Neural cell (in vitro differentiated cells): ENCODE measurements at regions not wholly inside any gene's neighbourhood (a gene's known extent, or its start where the extent isn't known, plus 50 kb on each side); places are given as distances from the start of the nearest gene placed in this dataset.
"Not testable (repeated sequence)": the region's sequence is repeated elsewhere in the genome, so short reads cannot be mapped to it uniquely, and the experiment has no call there.

ENCODE experiments used
- H2AFZ ChIP-seq: fragments of 200-600, 300-800 bp; sonication (generic), shearing (Covaris generic); 2 replicates; pipeline ENCODE4 v1.6.0; 2014; ENCODE audit warnings: low read depth, mild to moderate bottlenecking, antibody characterized with exemption, low read length, moderate library complexity
- H3F3A ChIP-seq: fragments of 200-600 bp; shearing (Covaris generic); 2 replicates; pipeline ENCODE4 v1.6.1; 2016; ENCODE audit warnings: mild to moderate bottlenecking, moderate library complexity, mixed read lengths, antibody characterized with exemption, low read length; ENCODE audit not compliant: insufficient read depth, poor library complexity, severe bottlenecking
- H3K27ac ChIP-seq: fragments of 200-600, 300-800 bp; sonication (generic), shearing (Covaris generic); 2 replicates; pipeline ENCODE4 v1.5.1; 2014; ENCODE audit warnings: mild to moderate bottlenecking, low read length, moderate library complexity
- H3K27me3 ChIP-seq: fragments of 300-800, 200-600 bp; sonication (generic), shearing (Covaris generic); 2 replicates; pipeline ENCODE4 v1.6.0; 2014; ENCODE audit warnings: mild to moderate bottlenecking, low read depth, low read length, moderate library complexity; ENCODE audit not compliant: insufficient read depth
- H3K36me3 ChIP-seq: fragments of 300-800, 200-600 bp; sonication (generic), shearing (Covaris generic); 2 replicates; pipeline ENCODE4 v1.5.1; 2014; ENCODE audit warnings: mild to moderate bottlenecking, antibody characterized with exemption, low read length, moderate library complexity; ENCODE audit not compliant: insufficient read depth
- H3K4me2 ChIP-seq: fragments of 300-800, 200-600 bp; sonication (generic), shearing (Covaris generic); 2 replicates; pipeline ENCODE4 v1.6.0; 2014; ENCODE audit warnings: mild to moderate bottlenecking, low read length
- H3K4me3 ChIP-seq: fragments of 300-800, 200-600 bp; sonication (generic), shearing (Covaris generic); 2 replicates; pipeline ENCODE4 v1.5.1; 2014; ENCODE audit warnings: mild to moderate bottlenecking, low read length, moderate library complexity
- H3K79me2 ChIP-seq: fragments of 200-600 bp; shearing (Covaris generic); replicated peaks from 2 replicates; pipeline ENCODE4 v1.6.0; 2014; ENCODE audit warnings: mild to moderate bottlenecking, low read length, moderate library complexity; ENCODE audit not compliant: insufficient read depth
- H3K9ac ChIP-seq: fragments of 300-800, 200-600 bp; sonication (generic), shearing (Covaris generic); 2 replicates; pipeline ENCODE4 v1.6.1; 2016; ENCODE audit warnings: mild to moderate bottlenecking, low read length, mixed read lengths
- H3K9me2 ChIP-seq: fragments of 200-600 bp; shearing (Covaris generic); 2 replicates; pipeline ENCODE4 v1.6.1; 2016; ENCODE audit warnings: mild to moderate bottlenecking, low read length, mixed read lengths; ENCODE audit not compliant: insufficient read depth
- H3K9me3 ChIP-seq: fragments of 200-600, 300-800 bp; sonication (generic), shearing (Covaris generic); 2 replicates; pipeline ENCODE4 v1.6.1; 2016; ENCODE audit warnings: mild to moderate bottlenecking, mixed run types, low read length, moderate library complexity, mixed read lengths
- H4K20me1 ChIP-seq: fragments of 200-600 bp; shearing (Covaris generic); 2 replicates; pipeline ENCODE4 v1.6.1; 2016; ENCODE audit warnings: mild to moderate bottlenecking, mixed run types; ENCODE audit not compliant: insufficient read depth
- EP300 ChIP-seq: fragments of 450-650 bp; conservative IDR thresholded peaks from 2 replicates; pipeline ENCODE4 v1.6.1; 2014; ENCODE audit warnings: antibody characterized with exemption, mild to moderate bottlenecking, moderate library complexity; ENCODE audit not compliant: poor library complexity, severe bottlenecking
- EZH2 ChIP-seq: fragments of 200-600, 300-800 bp; shearing (Covaris generic), sonication (generic); IDR thresholded peaks from 2 replicates; pipeline ENCODE4 v1.6.1; 2014; ENCODE audit warnings: antibody characterized with exemption, low read length, borderline replicate concordance, mild to moderate bottlenecking; ENCODE audit not compliant: insufficient read depth, poor library complexity, severe bottlenecking
- MXI1 ChIP-seq: fragments of 450-650 bp; conservative IDR thresholded peaks from 2 replicates; pipeline ENCODE4 v1.6.1; 2014; ENCODE audit warnings: antibody characterized with exemption, mild to moderate bottlenecking; ENCODE audit not compliant: poor library complexity, severe bottlenecking
- POLR2AphosphoS5 ChIP-seq: IDR thresholded peaks from 2 replicates; pipeline ENCODE4 v1.6.1; 2012
- RAD21 ChIP-seq: fragments of 450-650 bp; conservative IDR thresholded peaks from 2 replicates; pipeline ENCODE4 v1.6.1; 2014; ENCODE audit warnings: antibody characterized with exemption, mild to moderate bottlenecking, moderate library complexity
- SMC3 ChIP-seq: fragments of 450-650 bp; conservative IDR thresholded peaks from 2 replicates; pipeline ENCODE4 v1.6.1; 2014; ENCODE audit warnings: antibody characterized with exemption, mild to moderate bottlenecking, moderate library complexity; ENCODE audit not compliant: poor library complexity
- TAF1 ChIP-seq: IDR thresholded peaks from 2 replicates; pipeline ENCODE4 v1.6.1; 2012; ENCODE audit warnings: low read depth
- TF ChIP-seq, protein P1 (sequence below): IDR thresholded peaks from 2 replicates; pipeline ENCODE4 v1.6.1; 2012; ENCODE audit warnings: borderline replicate concordance
- TF ChIP-seq, protein P2 (sequence below): fragments of 450-650 bp; IDR thresholded peaks from 2 replicates; pipeline ENCODE4 v1.5.1; 2014; ENCODE audit warnings: antibody characterized with exemption, mild to moderate bottlenecking, moderate library complexity; ENCODE audit not compliant: poor library complexity, severe bottlenecking

- Histone ChIP-seq H3F3A (no peaks in the 10 kb centered on the region), H4K20me1 (no peaks in the 10 kb centered on the region), H3K4me3 (no peak overlapping the region), H2AFZ (no peak overlapping the region), H3K36me3 (no peaks in the 10 kb centered on the region), H3K9ac (no peak overlapping the region), H3K9me3 (no peaks in the 10 kb centered on the region), H3K79me2 (no peaks in the 10 kb centered on the region), H3K27ac (no peak overlapping the region), H3K4me2 (no peak overlapping the region), H3K27me3 (no peaks in the 10 kb centered on the region), H3K9me2 (no peaks in the 10 kb centered on the region)
- TF ChIP-seq RAD21 (no peak), POLR2AphosphoS5 (no peak), TAF1 (no peak), MXI1 (no peak), EP300 (no peak)
- TF ChIP-seq, protein P1, sequence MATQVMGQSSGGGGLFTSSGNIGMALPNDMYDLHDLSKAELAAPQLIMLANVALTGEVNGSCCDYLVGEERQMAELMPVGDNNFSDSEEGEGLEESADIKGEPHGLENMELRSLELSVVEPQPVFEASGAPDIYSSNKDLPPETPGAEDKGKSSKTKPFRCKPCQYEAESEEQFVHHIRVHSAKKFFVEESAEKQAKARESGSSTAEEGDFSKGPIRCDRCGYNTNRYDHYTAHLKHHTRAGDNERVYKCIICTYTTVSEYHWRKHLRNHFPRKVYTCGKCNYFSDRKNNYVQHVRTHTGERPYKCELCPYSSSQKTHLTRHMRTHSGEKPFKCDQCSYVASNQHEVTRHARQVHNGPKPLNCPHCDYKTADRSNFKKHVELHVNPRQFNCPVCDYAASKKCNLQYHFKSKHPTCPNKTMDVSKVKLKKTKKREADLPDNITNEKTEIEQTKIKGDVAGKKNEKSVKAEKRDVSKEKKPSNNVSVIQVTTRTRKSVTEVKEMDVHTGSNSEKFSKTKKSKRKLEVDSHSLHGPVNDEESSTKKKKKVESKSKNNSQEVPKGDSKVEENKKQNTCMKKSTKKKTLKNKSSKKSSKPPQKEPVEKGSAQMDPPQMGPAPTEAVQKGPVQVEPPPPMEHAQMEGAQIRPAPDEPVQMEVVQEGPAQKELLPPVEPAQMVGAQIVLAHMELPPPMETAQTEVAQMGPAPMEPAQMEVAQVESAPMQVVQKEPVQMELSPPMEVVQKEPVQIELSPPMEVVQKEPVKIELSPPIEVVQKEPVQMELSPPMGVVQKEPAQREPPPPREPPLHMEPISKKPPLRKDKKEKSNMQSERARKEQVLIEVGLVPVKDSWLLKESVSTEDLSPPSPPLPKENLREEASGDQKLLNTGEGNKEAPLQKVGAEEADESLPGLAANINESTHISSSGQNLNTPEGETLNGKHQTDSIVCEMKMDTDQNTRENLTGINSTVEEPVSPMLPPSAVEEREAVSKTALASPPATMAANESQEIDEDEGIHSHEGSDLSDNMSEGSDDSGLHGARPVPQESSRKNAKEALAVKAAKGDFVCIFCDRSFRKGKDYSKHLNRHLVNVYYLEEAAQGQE, result no peak
- TF ChIP-seq, protein P2, sequence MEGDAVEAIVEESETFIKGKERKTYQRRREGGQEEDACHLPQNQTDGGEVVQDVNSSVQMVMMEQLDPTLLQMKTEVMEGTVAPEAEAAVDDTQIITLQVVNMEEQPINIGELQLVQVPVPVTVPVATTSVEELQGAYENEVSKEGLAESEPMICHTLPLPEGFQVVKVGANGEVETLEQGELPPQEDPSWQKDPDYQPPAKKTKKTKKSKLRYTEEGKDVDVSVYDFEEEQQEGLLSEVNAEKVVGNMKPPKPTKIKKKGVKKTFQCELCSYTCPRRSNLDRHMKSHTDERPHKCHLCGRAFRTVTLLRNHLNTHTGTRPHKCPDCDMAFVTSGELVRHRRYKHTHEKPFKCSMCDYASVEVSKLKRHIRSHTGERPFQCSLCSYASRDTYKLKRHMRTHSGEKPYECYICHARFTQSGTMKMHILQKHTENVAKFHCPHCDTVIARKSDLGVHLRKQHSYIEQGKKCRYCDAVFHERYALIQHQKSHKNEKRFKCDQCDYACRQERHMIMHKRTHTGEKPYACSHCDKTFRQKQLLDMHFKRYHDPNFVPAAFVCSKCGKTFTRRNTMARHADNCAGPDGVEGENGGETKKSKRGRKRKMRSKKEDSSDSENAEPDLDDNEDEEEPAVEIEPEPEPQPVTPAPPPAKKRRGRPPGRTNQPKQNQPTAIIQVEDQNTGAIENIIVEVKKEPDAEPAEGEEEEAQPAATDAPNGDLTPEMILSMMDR, result no peak
Measured at GRCh38 chr2:122808286-122808969, 1053.0 kb downstream of the TSN start.

DNA sequence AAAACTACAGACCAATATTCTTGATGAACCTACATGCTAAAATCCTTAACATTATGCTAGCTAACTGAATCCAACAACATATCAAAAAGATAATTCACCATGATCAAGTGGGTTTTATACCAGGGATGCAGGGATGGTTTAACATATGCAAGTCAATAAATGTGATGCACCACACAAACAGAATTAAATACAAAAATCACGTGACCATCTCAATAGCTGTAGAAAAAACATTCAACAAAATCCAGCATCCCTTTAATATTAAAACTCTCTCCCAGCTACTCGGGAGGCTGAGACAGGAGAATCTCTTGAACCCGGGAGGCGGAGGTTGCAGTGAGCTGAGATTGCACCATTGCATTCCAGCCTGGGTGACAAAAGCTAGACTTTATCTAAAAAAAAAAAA, 1056.8 kb downstream of the TSN start:
- H3K4me2 ChIP-seq, H3K27ac ChIP-seq, H2AFZ ChIP-seq, H3F3A ChIP-seq, H3K9me2 ChIP-seq, H3K27me3 ChIP-seq, H3K79me2 ChIP-seq, H3K9me3 ChIP-seq, H4K20me1 ChIP-seq, H3K9ac ChIP-seq, H3K36me3 ChIP-seq, H3K4me3 ChIP-seq: not testable (repeated sequence)

DNA sequence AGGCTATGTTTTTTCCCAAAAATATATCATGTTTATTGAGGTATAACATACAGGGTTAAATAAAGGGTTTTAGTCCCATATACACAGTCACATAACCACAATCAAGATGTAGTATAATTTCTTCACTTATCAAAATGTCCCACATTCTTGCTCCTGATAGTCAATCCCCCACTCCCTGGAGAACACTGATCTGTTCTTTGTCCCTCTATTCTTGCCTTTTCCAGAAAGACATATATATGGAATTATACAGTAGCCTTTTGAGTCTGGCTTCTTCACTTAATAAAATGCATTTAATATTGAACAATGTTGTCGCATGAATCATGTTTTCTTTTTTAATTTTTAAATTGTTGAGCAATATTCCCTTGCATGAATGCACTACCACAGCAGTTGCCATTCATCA, 1059.7 kb downstream of the TSN start:
- H2AFZ ChIP-seq, result no peak overlapping the region
- H4K20me1 ChIP-seq, result no peaks in the 10 kb centered on the region
- TF ChIP-seq POLR2AphosphoS5 (no peak), SMC3 (no peak), RAD21 (no peak), TAF1 (no peak), EP300 (no peak), EZH2 (no peak), MXI1 (no peak)
- TF ChIP-seq, protein P2, result no peak
- TF ChIP-seq, protein P1, result no peak
- no peak overlapping the region for H3K4me2 ChIP-seq
- H3K9me3 ChIP-seq, result no peaks in the 10 kb centered on the region
- no peaks in the 10 kb centered on the region for H3K79me2 ChIP-seq
- H3K36me3 ChIP-seq, result no peaks in the 10 kb centered on the region
- H3K9ac ChIP-seq, result no peak overlapping the region
- no peak overlapping the region for H3K4me3 ChIP-seq
- no peaks in the 10 kb centered on the region for H3K27me3 ChIP-seq
- no peak overlapping the region for H3K27ac ChIP-seq
- no peaks in the 10 kb centered on the region for H3K9me2 ChIP-seq
- no peaks in the 10 kb centered on the region for H3F3A ChIP-seq
